HepG2 (cell line): ENCODE measurements at regions not wholly inside any gene's neighbourhood (a gene's known extent, or its start where the extent isn't known, plus 50 kb on each side); places are given as distances from the start of the nearest gene placed in this dataset.

Source experiments
- ATAC-seq: fragments of 200-7000 bp; cut with Tn5 transposase; 3 replicates; pipeline ENCODE4 v1.9.1; 2020; ENCODE audit warnings: mild to moderate bottlenecking, moderate library complexity
- BruUV-seq: library from RNA; stranded (reverse); fragments of 400-500 nt; replicated peaks from 2 replicates; lab custom pipeline; 2021; lab: Mats Ljungman, UMichigan
- CTCF ChIA-PET: fragments of 300-600 bp; formaldehyde crosslinking; extraction: SDS; loops from one replicate; lab custom pipeline; 2021; ENCODE audit warnings: low total read pairs, inconsistent platforms, low intra/inter-chr PET ratio; lab: Yijun Ruan, JAX
- POLR2A ChIA-PET: fragments of 350-600 bp; sonication (Branson Sonifier 250); formaldehyde crosslinking; loops from one replicate; lab custom pipeline; 2020; ENCODE audit warnings: antibody characterized with exemption, inconsistent platforms; lab: Yijun Ruan, JAX
- DNase-seq: peaks from one replicate; pipeline ENCODE4 v3.0.0-alpha.2; 2015; ENCODE audit warnings: low spot score
- FAIRE-seq: peaks from 3 replicates; lab custom pipeline; 2011; peaks lifted over from hg19 to GRCh38; lab: Jason Lieb, UNC
- H2AFZ ChIP-seq: one replicate; pipeline ENCODE4 v1.6.1; 2011; ENCODE audit warnings: low read length, inconsistent platforms
- H3K27ac ChIP-seq: fragments of 300-600 bp; 3 replicates; pipeline ENCODE4 v1.8.0; 2011; ENCODE audit warnings: mixed run types, mild to moderate bottlenecking, mixed read lengths, low read length, inconsistent platforms; ENCODE audit not compliant: insufficient read depth; ENCODE audit errors: extremely low read length
- H3K27me3 ChIP-seq, 2 experiments: fragments of 200-600 bp in 1 of 2; 2 replicates in 1 of 2; 3 replicates in 1 of 2; pipeline versions ENCODE4 v1.6.0 to v1.8.0; 2011; ENCODE audit warnings: low read length in 2 of 2, mild to moderate bottlenecking in 2 of 2, moderate library complexity in 2 of 2, inconsistent platforms in 1 of 2; ENCODE audit not compliant: insufficient read depth in 2 of 2, control insufficient read depth in 1 of 2
- H3K36me3 ChIP-seq, 2 experiments: fragments of 200-600 bp in 1 of 2; replicated peaks in 1 of 2; 2 replicates in 1 of 2; 3 replicates in 1 of 2; pipeline versions ENCODE4 v1.5.1 to v1.8.0; 2011; ENCODE audit warnings: low read length in 2 of 2, inconsistent platforms in 1 of 2; ENCODE audit not compliant: insufficient read depth in 2 of 2, control insufficient read depth in 1 of 2
- H3K4me1 ChIP-seq: 2 replicates; pipeline ENCODE4 v1.5.1; 2012; ENCODE audit warnings: low read length, inconsistent platforms; ENCODE audit not compliant: insufficient read depth
- H3K4me2 ChIP-seq: 2 replicates; pipeline ENCODE4 v1.6.0; 2011; ENCODE audit warnings: low read depth, low read length, inconsistent platforms
- H3K4me3 ChIP-seq, 3 experiments: fragments of 200-600 bp in 1 of 3; sonication (generic), shearing (Covaris generic) in 1 of 3; replicated peaks in 1 of 3; 2 replicates each; pipeline ENCODE4 v1.5.1; 2011 to 2016; ENCODE audit warnings: low read length in 3 of 3, inconsistent platforms in 2 of 3, low read depth in 2 of 3, mild to moderate bottlenecking in 2 of 3, control low read depth in 1 of 3, mixed read lengths in 1 of 3; ENCODE audit not compliant: insufficient read depth in 1 of 3
- H3K79me2 ChIP-seq: one replicate; pipeline ENCODE4 v1.6.1; 2011; ENCODE audit warnings: low read length, inconsistent platforms; ENCODE audit not compliant: insufficient read depth
- H3K9ac ChIP-seq: 2 replicates; pipeline ENCODE4 v1.6.0; 2011; ENCODE audit warnings: mild to moderate bottlenecking, low read depth, low read length, inconsistent platforms; ENCODE audit not compliant: insufficient read depth
- H3K9me3 ChIP-seq: 2 replicates; pipeline ENCODE4 v1.5.1; 2012; ENCODE audit warnings: mild to moderate bottlenecking, low read length
- H4K20me1 ChIP-seq: 2 replicates; pipeline ENCODE4 v1.6.0; 2011; ENCODE audit warnings: inconsistent platforms, mild to moderate bottlenecking, low read length, moderate library complexity; ENCODE audit not compliant: insufficient read depth
- ARNT ChIP-seq: fragments of 450-650 bp; IDR thresholded peaks from 2 replicates; pipeline ENCODE4 v1.6.1; 2017
- JARID2 ChIP-seq: sonication (generic); formaldehyde crosslinking; IDR thresholded peaks from 2 replicates; pipeline ENCODE4 v1.8.1; 2023; ENCODE audit warnings: missing genetic modification reagents, inconsistent platforms; ENCODE audit not compliant: insufficient replicate concordance
- KLF16 ChIP-seq, 2 experiments: sonication (generic) in 1 of 2; formaldehyde crosslinking in 1 of 2; IDR thresholded peaks; 2 replicates each; pipeline versions ENCODE4 v1.6.1 to v1.8.0; 2016 to 2023; ENCODE audit warnings: missing genetic modification reagents in 2 of 2, missing compliant biosample characterization in 1 of 2
- MTA3 ChIP-seq: sonication (generic); formaldehyde crosslinking; IDR thresholded peaks from 2 replicates; pipeline ENCODE4 v1.4.0; 2020; ENCODE audit warnings: missing genetic modification reagents
- NBN ChIP-seq: fragments of 450-650 bp; conservative IDR thresholded peaks from 2 replicates; pipeline ENCODE4 v1.6.1; 2017
- NKX3-1 ChIP-seq: sonication (generic); formaldehyde crosslinking; IDR thresholded peaks from 2 replicates; pipeline ENCODE4 v1.5.0; 2020; ENCODE audit warnings: missing genetic modification reagents
- ZKSCAN8 ChIP-seq: IDR thresholded peaks from 2 replicates; pipeline ENCODE4 v1.6.1; 2016; ENCODE audit warnings: borderline replicate concordance, missing genetic modification reagents, missing compliant biosample characterization
- ZNF644 ChIP-seq: IDR thresholded peaks from 2 replicates; pipeline ENCODE4 v1.6.1; 2016; ENCODE audit warnings: low read depth
- ZNF850 ChIP-seq: sonication (generic); formaldehyde crosslinking; conservative IDR thresholded peaks from 2 replicates; pipeline ENCODE4 v1.9.0; 2021; ENCODE audit warnings: mild to moderate bottlenecking, missing genetic modification reagents
- WGBS: methylation state at CpG from one replicate; pipeline ENCODE4 v1.1.6; 2017; ENCODE audit warnings: low lambda C conversion rate; 5-methylcytosine and 5-hydroxymethylcytosine counted together
- in situ Hi-C: cut with HindIII; loops from 2 replicates; pipeline ENCODE4 v1.10.0; 2017; ENCODE audit warnings: low pct_unique_long_range_greater_than_20kb; ENCODE audit not compliant: extremely low pct_ligation_motif_present
- intact Hi-C: fragments of 100-400 bp; cut with micrococcal nuclease; formaldehyde crosslinking; loops from one replicate; pipeline ENCODE4 v1.10.0; 2022; ENCODE audit not compliant: unreplicated experiment
- TF ChIP-seq, protein P1 (sequence below): sonication (generic); formaldehyde crosslinking; IDR thresholded peaks from 2 replicates; pipeline ENCODE4 v1.4.0; 2020; ENCODE audit warnings: missing genetic modification reagents, mild to moderate bottlenecking, borderline replicate concordance
- TF ChIP-seq, protein P2 (sequence below): sonication (generic); formaldehyde crosslinking; IDR thresholded peaks from 2 replicates; pipeline ENCODE4 v1.4.0; 2020; ENCODE audit warnings: missing genetic modification reagents
- TF ChIP-seq, protein P3 (sequence below): sonication (generic); formaldehyde crosslinking; IDR thresholded peaks from 2 replicates; pipeline ENCODE4 v1.4.0; 2020; ENCODE audit warnings: mild to moderate bottlenecking, missing genetic modification reagents
- TF ChIP-seq, protein P4 (sequence below): sonication (generic); formaldehyde crosslinking; conservative IDR thresholded peaks from 2 replicates; pipeline ENCODE4 v1.4.0; 2020; ENCODE audit warnings: mild to moderate bottlenecking, missing genetic modification reagents, moderate library complexity

DNA sequence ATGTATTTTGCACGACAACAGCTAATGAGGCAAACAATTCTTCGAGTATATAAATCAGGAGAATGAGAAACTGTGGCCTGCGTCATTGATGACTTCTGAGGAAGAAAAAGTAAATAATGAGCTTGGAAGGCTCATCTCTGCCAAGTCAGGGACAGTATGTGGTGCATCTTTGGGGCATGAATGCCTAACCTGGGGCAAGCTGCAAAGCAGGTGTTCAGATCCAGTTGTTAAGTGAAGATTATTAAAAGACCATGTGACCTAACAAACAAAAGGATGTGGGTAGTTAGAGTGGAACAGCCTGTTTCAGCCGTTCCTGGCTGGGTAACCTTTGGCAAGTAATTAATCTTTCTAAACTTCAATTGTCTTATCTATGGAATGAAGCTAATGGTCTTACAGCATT lies 93.0 kb downstream of the LYZL2 start (continued):
- TF ChIP-seq NBN: no peak
- TF ChIP-seq KLF16 (CRISPR knock-in tag; IDR thresholded peaks at IDR 0.05): no peak
- TF ChIP-seq, protein P1, sequence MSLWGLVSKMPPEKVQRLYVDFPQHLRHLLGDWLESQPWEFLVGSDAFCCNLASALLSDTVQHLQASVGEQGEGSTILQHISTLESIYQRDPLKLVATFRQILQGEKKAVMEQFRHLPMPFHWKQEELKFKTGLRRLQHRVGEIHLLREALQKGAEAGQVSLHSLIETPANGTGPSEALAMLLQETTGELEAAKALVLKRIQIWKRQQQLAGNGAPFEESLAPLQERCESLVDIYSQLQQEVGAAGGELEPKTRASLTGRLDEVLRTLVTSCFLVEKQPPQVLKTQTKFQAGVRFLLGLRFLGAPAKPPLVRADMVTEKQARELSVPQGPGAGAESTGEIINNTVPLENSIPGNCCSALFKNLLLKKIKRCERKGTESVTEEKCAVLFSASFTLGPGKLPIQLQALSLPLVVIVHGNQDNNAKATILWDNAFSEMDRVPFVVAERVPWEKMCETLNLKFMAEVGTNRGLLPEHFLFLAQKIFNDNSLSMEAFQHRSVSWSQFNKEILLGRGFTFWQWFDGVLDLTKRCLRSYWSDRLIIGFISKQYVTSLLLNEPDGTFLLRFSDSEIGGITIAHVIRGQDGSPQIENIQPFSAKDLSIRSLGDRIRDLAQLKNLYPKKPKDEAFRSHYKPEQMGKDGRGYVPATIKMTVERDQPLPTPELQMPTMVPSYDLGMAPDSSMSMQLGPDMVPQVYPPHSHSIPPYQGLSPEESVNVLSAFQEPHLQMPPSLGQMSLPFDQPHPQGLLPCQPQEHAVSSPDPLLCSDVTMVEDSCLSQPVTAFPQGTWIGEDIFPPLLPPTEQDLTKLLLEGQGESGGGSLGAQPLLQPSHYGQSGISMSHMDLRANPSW (CRISPR knock-in tag): no peak
- TF ChIP-seq, protein P2, sequence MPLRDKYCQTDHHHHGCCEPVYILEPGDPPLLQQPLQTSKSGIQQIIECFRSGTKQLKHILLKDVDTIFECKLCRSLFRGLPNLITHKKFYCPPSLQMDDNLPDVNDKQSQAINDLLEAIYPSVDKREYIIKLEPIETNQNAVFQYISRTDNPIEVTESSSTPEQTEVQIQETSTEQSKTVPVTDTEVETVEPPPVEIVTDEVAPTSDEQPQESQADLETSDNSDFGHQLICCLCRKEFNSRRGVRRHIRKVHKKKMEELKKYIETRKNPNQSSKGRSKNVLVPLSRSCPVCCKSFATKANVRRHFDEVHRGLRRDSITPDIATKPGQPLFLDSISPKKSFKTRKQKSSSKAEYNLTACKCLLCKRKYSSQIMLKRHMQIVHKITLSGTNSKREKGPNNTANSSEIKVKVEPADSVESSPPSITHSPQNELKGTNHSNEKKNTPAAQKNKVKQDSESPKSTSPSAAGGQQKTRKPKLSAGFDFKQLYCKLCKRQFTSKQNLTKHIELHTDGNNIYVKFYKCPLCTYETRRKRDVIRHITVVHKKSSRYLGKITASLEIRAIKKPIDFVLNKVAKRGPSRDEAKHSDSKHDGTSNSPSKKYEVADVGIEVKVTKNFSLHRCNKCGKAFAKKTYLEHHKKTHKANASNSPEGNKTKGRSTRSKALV (CRISPR knock-in tag): no peak
- TF ChIP-seq ARNT: no peak
- TF ChIP-seq ZNF644 (CRISPR knock-in tag): no peak
- TF ChIP-seq, all 625 proteins: peak for 0

DNA sequence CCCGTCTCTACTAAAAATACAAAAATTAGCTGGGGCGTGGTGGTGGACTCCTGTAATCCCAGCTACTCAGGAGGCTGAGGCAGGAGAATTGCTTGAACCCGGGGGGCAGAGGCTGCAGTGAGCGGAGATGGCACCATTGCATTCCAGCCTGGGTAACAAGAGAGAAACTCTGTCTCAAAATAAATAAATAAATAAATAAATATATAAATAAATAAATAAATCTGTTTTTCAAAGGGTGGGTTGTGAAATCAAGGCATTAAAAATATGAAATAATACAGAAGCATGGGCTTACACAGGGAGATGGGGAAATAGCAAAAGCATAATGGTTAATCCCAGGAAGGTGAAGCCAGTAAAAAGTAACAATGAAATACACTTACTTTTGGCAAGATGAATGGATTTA lies 93.9 kb downstream of the LYZL2 start:
- in situ Hi-C loops: loop anchor here (10.0 kb wide), 1 partner anchor 121 kb away; no protein-coding TSS in a partner anchor
- Histone ChIP-seq H4K20me1 (no peaks in the 10 kb centered on the region), H2AFZ (no peak overlapping the region), H3K4me2 (no peak overlapping the region; the same call in 1 of the 2 replicates), H3K9ac (no peak overlapping the region), H3K27me3 (no peaks in the 10 kb centered on the region), H3K9me3 (no peaks in the 10 kb centered on the region), H3K27ac (no peak overlapping the region), H3K36me3 (no peaks in the 10 kb centered on the region), H3K79me2 (no peaks in the 10 kb centered on the region), H3K4me3 (no peak overlapping the region), H3K4me1 (peaks cover 89% of the 10 kb centered on the region)
- ChIA-PET CTCF (no interaction called here), POLR2A (no interaction called here)
- intact Hi-C loops: no loop called here
- no TSS peak for BruUV-seq
- no peak for FAIRE-seq
- no peak for ATAC-seq
- 77% methylated on average over 4 of the region's 4 CpGs for WGBS
- no peak for DNase-seq
- TF ChIP-seq JARID2 (CRISPR knock-in tag) (no peak), MTA3 (CRISPR knock-in tag) (no peak), NKX3-1 (CRISPR knock-in tag) (no peak), ZNF850 (CRISPR knock-in tag) (no peak), ZKSCAN8 (CRISPR knock-in tag) (no peak)
- TF ChIP-seq, protein P3, sequence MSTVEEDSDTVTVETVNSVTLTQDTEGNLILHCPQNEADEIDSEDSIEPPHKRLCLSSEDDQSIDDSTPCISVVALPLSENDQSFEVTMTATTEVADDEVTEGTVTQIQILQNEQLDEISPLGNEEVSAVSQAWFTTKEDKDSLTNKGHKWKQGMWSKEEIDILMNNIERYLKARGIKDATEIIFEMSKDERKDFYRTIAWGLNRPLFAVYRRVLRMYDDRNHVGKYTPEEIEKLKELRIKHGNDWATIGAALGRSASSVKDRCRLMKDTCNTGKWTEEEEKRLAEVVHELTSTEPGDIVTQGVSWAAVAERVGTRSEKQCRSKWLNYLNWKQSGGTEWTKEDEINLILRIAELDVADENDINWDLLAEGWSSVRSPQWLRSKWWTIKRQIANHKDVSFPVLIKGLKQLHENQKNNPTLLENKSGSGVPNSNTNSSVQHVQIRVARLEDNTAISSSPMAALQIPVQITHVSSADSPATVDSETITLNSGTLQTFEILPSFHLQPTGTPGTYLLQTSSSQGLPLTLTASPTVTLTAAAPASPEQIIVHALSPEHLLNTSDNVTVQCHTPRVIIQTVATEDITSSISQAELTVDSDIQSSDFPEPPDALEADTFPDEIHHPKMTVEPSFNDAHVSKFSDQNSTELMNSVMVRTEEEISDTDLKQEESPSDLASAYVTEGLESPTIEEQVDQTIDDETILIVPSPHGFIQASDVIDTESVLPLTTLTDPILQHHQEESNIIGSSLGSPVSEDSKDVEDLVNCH (CRISPR knock-in tag): no peak
- TF ChIP-seq, protein P4, sequence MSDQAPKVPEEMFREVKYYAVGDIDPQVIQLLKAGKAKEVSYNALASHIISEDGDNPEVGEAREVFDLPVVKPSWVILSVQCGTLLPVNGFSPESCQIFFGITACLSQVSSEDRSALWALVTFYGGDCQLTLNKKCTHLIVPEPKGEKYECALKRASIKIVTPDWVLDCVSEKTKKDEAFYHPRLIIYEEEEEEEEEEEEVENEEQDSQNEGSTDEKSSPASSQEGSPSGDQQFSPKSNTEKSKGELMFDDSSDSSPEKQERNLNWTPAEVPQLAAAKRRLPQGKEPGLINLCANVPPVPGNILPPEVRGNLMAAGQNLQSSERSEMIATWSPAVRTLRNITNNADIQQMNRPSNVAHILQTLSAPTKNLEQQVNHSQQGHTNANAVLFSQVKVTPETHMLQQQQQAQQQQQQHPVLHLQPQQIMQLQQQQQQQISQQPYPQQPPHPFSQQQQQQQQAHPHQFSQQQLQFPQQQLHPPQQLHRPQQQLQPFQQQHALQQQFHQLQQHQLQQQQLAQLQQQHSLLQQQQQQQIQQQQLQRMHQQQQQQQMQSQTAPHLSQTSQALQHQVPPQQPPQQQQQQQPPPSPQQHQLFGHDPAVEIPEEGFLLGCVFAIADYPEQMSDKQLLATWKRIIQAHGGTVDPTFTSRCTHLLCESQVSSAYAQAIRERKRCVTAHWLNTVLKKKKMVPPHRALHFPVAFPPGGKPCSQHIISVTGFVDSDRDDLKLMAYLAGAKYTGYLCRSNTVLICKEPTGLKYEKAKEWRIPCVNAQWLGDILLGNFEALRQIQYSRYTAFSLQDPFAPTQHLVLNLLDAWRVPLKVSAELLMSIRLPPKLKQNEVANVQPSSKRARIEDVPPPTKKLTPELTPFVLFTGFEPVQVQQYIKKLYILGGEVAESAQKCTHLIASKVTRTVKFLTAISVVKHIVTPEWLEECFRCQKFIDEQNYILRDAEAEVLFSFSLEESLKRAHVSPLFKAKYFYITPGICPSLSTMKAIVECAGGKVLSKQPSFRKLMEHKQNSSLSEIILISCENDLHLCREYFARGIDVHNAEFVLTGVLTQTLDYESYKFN: no peak
